Keratinocyte (primary cell): ENCODE measurements at regions not wholly inside any gene's neighbourhood (a gene's known extent, or its start where the extent isn't known, plus 50 kb on each side); places are given as distances from the start of the nearest gene placed in this dataset.

Source experiments
- CTCF ChIP-seq, 3 experiments: IDR thresholded peaks in 1 of 3; conservative IDR thresholded peaks in 1 of 3; optimal IDR thresholded peaks in 1 of 3; 2 replicates in 2 of 3; 3 replicates in 1 of 3; pipeline versions ENCODE3 to v1.5.1; 2011; ENCODE audit warnings: low read length in 3 of 3, mild to moderate bottlenecking in 3 of 3, moderate library complexity in 2 of 3, control low read depth in 1 of 3, inconsistent platforms in 1 of 3; ENCODE audit not compliant: insufficient read depth in 2 of 3; ENCODE audit errors: extremely low read depth in 1 of 3
- EZH2 ChIP-seq: IDR thresholded peaks from one replicate; pipeline ENCODE4 v1.6.1; 2012; ENCODE audit warnings: inconsistent platforms, mild to moderate bottlenecking, low read length, moderate library complexity

GRCh38 chr21:16034446-16035190 lies 304.8 kb downstream of the USP25 start:
- no peak for TF ChIP-seq CTCF (optimal IDR thresholded peaks at IDR 0.05 in 1 of 3, IDR thresholded peaks at IDR 0.05 in 1 of 3, conservative IDR thresholded peaks at IDR 0.05 in 1 of 3; ENCODE audit: extremely low read depth in 1 of 3, insufficient read depth in 2 of 3, low read length in 3 of 3)
- no peak for TF ChIP-seq EZH2
